ENCODE measurements at regions not wholly inside any gene's neighbourhood (a gene's known extent, or its start where the extent isn't known, plus 50 kb on each side); places are given as distances from the start of the nearest gene placed in this dataset.

DNA sequence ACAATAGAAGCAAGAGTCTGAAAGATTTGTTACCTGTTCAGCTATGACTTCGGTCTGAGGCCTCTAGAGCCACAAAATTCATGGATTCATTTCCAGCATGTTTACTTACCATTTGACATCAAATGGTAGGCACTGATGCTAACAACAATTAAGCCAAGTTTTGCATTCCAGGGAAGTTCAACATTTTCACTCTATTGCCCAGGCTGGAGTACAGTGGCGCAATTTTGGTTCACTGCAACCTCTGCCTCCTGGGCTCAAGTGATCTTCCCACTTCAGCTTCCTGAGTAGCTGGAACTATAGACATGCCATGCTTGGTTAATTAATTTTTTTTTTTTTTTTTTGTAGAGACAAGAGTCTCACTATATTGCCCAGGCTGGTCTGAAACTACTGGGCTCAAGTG lies 114.1 kb upstream of the SGK1 start:
- TF ChIP-seq, protein P1, sequence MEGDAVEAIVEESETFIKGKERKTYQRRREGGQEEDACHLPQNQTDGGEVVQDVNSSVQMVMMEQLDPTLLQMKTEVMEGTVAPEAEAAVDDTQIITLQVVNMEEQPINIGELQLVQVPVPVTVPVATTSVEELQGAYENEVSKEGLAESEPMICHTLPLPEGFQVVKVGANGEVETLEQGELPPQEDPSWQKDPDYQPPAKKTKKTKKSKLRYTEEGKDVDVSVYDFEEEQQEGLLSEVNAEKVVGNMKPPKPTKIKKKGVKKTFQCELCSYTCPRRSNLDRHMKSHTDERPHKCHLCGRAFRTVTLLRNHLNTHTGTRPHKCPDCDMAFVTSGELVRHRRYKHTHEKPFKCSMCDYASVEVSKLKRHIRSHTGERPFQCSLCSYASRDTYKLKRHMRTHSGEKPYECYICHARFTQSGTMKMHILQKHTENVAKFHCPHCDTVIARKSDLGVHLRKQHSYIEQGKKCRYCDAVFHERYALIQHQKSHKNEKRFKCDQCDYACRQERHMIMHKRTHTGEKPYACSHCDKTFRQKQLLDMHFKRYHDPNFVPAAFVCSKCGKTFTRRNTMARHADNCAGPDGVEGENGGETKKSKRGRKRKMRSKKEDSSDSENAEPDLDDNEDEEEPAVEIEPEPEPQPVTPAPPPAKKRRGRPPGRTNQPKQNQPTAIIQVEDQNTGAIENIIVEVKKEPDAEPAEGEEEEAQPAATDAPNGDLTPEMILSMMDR (IDR thresholded peaks at IDR 0.05) = no peak

DNA sequence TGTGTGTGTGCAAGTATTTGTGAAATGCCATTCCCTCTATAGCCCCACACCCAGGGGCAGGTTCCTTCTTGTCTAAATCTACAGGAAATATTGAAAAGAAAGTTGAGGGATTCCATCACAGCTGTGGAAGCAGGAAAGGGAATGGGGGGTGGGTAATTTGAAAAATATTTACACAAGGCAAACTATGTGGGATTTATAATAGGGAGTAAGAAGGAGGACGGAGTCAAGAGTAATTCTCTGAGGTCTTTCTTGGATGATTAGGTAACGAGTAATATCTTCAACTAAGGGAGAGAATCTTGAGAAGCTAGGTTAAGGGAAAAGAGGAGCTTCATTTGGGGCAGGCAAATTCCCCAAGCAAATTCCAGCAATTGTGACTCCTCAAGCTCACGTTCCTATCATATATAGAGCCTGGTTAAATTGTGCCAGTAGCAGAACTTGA lies 113.5 kb upstream of the SGK1 start:
- TF ChIP-seq, protein P1 (IDR thresholded peaks at IDR 0.05) = no peak

DNA sequence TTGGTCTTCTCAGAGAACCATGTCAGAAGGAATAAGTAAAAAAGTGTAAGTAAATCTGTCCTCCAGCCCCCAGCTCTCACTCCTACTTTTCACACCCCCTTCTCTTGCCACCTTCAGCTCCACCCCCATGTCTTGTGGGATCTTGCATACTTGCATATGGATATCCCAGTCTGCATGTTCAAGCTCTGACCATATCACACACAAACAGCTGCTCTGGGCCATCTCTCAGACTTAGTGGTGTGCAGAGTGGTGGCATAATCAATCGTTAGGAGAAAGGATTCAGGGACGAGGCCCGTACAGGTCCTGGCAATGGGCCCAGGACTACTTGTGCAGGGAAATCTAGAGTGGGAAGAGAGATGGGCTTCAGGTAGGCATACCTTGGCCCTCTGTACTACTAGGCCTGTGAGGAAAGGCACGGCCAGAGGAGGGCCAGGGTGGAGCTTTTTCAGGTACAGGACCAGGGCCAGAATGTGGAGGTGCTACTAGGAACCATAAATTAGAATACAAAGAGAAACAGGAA lies 112.0 kb upstream of the SGK1 start:
- TF ChIP-seq, protein P1 (IDR thresholded peaks at IDR 0.05) = no peak

DNA sequence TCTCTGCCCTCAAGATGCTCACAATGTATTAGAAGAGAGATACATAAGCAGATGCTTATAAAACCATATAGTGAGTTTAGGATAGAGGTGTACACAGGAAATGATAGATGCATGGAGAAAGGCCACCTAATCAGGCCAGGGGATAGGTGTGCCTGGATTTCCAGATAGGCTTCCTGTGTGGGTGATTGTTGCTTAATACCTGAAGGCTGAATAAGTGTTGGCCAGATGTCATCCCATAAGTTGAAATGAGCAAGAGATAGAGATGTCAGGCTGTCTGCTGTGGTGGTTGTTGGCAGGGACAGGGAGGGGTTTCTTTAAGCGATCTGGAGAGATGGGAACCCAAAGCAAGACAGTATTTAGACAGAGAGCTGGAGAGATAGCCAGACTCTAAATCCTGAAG lies 109.8 kb upstream of the SGK1 start:
- TF ChIP-seq, protein P1 (IDR thresholded peaks at IDR 0.05) = no peak

DNA sequence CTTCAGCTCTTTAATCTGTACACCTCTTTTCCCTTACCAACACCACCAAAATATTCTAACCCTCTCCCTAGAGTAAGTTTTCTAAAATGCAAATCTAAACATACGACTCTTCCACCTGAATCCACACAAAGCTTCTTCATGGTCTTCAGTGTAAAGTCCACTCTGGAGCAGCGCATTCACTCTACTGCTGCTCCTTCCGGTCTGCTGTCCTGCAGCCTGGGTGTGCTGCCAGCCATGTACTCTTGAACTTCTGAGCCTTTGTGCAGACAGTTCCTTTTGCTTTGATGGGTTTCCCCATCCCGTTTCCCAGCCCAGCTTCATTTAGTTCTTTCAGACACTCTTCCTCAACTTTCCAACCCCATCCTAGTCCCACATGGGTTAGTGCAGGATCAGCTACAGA lies 108.7 kb upstream of the SGK1 start:
- TF ChIP-seq, protein P1 (IDR thresholded peaks at IDR 0.05) = no peak

DNA sequence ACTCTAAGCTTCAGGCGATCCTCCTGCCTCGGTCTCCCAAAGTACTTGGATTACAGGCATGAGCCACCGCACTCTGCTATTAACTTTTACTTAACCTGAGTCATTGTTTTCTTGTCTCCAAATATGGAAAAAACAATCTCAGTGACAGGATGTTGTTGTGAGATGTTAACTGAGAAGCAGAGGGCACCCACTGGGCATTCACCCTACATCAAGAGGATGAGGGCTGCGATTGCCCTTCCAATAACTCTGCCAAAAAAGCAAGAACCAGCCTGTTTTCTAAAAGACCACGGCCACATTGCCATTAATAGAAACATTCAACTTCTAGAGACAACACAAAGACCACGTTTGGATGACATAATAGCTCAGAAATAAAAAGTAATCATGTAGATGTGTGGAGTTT lies 107.6 kb upstream of the SGK1 start:
- TF ChIP-seq, protein P1 (IDR thresholded peaks at IDR 0.05) = no peak

DNA sequence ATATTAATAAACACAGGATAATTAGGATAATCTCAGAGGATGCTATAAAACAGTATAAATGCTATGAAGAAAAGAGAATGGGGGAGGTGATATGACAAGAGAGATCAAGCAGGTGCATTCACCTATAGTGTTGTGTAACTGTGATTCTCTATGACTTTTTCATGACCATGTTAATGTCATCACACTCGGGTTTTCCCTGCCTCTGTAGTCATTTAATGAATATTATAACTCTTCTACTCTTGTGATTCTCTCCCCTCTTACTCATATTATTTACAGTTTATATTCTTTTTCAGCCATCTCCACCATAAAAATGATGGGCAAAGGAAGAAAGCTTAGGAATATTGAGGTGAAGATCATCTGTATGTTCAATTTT lies 106.9 kb upstream of the SGK1 start:
- TF ChIP-seq, protein P1 (IDR thresholded peaks at IDR 0.05) = no peak

DNA sequence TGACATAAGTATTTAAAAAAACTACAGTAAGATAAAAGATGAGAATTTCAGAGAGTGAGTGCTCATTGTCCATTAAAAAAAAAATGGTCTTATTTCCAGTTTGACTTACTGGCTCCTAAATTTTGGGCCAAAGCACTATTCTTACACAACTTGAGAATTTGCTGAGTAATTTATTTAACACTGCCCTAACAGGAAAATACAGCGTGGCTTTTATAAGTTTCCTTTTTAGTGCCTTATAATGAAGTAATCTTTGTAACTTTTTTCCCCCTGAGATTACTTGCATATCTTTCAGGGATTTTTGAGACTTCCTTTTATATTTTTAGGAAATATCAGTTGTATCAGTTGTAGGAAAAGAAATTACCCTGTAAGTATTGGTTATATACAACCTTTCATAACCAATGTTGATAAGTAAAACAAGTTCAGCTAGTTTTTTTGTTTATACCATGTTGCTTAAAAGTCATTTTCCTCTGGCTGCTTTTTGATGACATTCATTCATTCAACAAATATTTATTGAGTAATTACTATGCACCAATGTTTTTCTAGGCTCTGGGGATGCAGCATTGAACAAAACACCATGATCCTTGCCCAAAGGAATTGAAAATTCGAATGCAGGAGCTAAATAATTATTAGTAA lies 106.4 kb upstream of the SGK1 start:
- TF ChIP-seq, protein P1 (IDR thresholded peaks at IDR 0.05) = no peak

All from LNCAP (cell line).